ENCODE measurements at regions not wholly inside any gene's neighbourhood (a gene's known extent, or its start where the extent isn't known, plus 50 kb on each side); places are given as distances from the start of the nearest gene placed in this dataset.

GRCh38 chr7:19247017-19247416 lies 101.8 kb upstream of the FERD3L start:
- no peak for FAIRE-seq
- no peak for DNase-seq (ENCODE audit: low spot score in 2 of 2)

DNA sequence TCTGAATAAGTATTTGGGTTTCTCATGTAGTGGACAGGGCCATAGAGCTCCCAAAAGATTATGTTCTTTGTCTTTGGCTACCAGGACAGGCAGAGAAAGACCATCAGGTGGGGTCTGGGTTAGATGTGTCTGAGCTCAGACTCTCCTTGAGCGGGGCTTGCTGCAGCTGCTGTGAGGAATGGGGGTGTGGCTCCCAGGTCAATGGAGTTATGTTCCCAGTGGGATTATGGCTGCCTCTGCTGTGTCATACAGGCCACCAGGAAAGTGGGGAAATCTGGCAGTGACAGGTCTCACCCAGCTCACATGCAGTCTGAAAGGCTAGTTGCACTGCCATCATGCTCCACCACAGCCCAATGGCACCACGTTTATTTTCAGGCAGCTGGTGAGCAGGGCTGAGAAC lies 97.0 kb upstream of the FERD3L start:
- DNase-seq (ENCODE audit: low spot score in 2 of 2) (no peak), FAIRE-seq (no peak)

GRCh38 chr7:19239951-19240350 lies 94.7 kb upstream of the FERD3L start:
- no peak for DNase-seq (ENCODE audit: low spot score in 2 of 2)
- FAIRE-seq, result no peak

- FAIRE-seq, result no peak
Observed at GRCh38 chr7:19235680-19236079, 90.5 kb upstream of the FERD3L start.

GRCh38 chr7:19224951-19225350 lies 79.7 kb upstream of the FERD3L start:
- no peak for FAIRE-seq
- no peak for DNase-seq (ENCODE audit: low spot score in 2 of 2)

More at GRCh38 chr7:19235680-19236079, 90.5 kb upstream of the FERD3L start:
- DNase-seq (ENCODE audit: low spot score in 2 of 2), result no peak

DNA sequence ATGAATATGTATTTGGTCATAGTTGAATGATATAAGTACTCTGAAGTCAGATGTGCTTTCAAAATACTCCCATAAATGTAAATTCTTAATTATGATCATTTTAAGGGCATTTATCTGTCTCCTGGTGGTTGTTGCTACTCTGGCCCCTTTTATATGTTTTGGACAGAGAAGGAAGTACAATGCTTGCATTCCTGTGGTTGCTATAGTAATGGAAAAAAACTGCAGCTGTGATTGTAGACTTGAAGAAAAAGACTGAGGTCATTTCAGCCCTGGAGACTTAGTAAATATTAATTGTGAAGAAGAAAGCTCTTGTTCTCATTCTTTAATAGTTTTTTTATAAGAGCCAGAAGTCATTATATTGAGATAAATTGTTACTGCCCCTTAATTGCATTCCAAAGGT lies 70.2 kb upstream of the FERD3L start:
- DNase-seq (ENCODE audit: low spot score in 2 of 2) (no peak), FAIRE-seq (no peak)

DNA sequence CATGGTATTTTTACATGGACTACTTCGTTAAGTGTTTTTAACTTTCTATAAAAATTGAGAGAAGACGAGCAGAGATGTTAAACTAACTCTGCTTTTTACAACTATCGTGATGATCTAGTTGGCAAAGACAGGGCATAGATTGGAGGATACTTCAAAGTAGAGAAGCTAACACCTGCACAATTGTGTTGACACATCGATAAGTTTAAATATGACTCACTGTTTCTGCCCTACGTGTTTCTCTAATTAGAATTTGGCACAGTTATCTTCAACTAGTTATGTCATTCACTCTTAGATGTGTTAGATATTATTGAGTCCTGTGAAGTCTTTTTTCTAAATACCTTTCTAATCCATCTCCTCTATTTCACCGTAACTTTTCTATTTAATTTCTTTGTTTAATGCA lies 68.5 kb upstream of the FERD3L start:
- no peak for FAIRE-seq

GRCh38 chr7:19210893-19211413 lies 65.7 kb upstream of the FERD3L start:
- DNase-seq (ENCODE audit: low spot score in 2 of 2), result no peak
- no peak for FAIRE-seq

More for the DNA sequence above, 68.5 kb upstream of the FERD3L start:
- DNase-seq (ENCODE audit: low spot score in 2 of 2), result no peak

- no peak for DNase-seq (ENCODE audit: low spot score in 2 of 2)
- no peak for FAIRE-seq
Observed at GRCh38 chr7:19209166-19209696, 64.0 kb upstream of the FERD3L start.

DNA sequence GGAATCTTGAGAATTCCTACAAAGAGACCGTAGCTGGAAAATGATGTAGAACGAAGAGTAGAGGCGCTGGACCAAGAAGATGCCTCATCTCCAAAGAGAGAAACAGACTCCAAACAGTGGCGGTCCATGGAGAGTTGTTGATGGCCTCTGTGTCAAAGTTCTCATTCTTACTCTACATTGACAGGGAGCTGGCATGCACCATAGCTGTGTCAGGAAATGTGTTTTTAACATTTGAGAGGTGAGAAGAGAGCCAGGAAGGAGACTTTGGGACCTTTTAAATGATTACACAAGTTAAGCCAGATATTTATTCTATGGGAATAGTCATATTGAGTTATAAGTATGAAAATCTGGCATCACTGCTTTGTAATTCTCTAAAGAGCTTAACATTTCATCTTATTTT lies 61.5 kb upstream of the FERD3L start:
- no peak for FAIRE-seq

DNA sequence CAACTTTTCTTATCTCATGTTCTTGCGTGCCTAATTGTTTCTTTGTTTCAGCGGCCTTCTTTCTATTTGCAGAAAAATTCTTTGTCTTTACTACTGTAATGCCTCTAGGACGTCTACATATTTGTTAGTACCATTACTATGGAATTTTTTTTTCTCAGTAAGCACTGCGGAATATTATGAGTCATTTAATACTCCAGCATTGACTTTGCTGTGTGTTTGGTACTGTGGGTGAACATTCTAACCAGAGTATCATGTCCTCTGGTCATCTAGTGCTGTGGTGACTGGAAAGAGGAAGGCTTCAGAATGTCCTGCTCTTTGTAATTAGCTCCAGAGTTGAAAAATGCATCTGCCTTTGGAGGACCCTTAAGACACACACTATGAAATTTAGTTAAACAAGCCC lies 58.5 kb upstream of the FERD3L start:
- DNase-seq (ENCODE audit: low spot score in 2 of 2), result no peak
- FAIRE-seq, result no peak

More for the DNA sequence above, 61.5 kb upstream of the FERD3L start:
- DNase-seq (ENCODE audit: low spot score in 2 of 2), result no peak

DNA sequence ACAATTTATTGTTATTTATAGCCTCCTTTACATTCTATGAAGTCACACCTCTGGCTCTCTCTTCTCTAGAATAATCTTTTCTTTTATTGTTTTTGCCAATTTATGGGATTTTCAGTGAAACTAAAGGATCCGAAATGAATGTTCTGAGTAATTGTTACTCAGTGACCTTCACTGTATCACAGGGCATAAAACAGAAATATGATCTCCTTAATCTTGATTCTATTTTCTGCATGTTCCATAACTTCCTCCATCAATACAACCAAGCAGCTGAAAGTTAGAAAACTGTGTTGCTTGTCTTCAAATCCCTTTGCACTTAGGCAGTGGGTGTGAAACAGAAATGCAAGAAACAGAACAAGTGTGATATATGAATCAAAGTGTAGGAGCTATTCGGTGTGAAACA lies 57.4 kb upstream of the FERD3L start:
- DNase-seq (ENCODE audit: low spot score in 2 of 2) (no peak), FAIRE-seq (no peak)
